Fibroblast of villous mesenchyme (primary cell): ENCODE measurements at regions not wholly inside any gene's neighbourhood (a gene's known extent, or its start where the extent isn't known, plus 50 kb on each side); places are given as distances from the start of the nearest gene placed in this dataset.
"Not testable (repeated sequence)": the region's sequence is repeated elsewhere in the genome, so short reads cannot be mapped to it uniquely, and the experiment has no call there.

Experiments used
- DNase-seq: peaks from one replicate; pipeline ENCODE4 v3.0.0-alpha.2; 2010; ENCODE audit warnings: low read depth
- H3K4me3 ChIP-seq: 2 replicates; pipeline ENCODE4 v1.5.1; 2011; ENCODE audit warnings: low read depth, mild to moderate bottlenecking, low read length
- CTCF ChIP-seq: IDR thresholded peaks from 2 replicates; pipeline ENCODE4 v1.5.1; 2012; ENCODE audit warnings: low read depth, mild to moderate bottlenecking, low read length; ENCODE audit not compliant: insufficient read depth

GRCh38 chr20:29031262-29031982, 2226.0 kb upstream of the DEFB115 start:
- H3K4me3 ChIP-seq, DNase-seq: not testable (repeated sequence)

- DNase-seq, H3K4me3 ChIP-seq: not testable (repeated sequence)
Measured at GRCh38 chr20:29044239-29044638, 2213.2 kb upstream of the DEFB115 start.

- DNase-seq = peak; percentile 17
- not testable (repeated sequence) for H3K4me3 ChIP-seq
- TF ChIP-seq CTCF = peak; percentile 37
Measured at GRCh38 chr20:29050008-29050606, 2207.4 kb upstream of the DEFB115 start.

GRCh38 chr20:29057866-29058484, 2199.5 kb upstream of the DEFB115 start:
- H3K4me3 ChIP-seq, DNase-seq: not testable (repeated sequence)
- peak; percentile 57 for TF ChIP-seq CTCF

- DNase-seq, H3K4me3 ChIP-seq: not testable (repeated sequence)
Measured at GRCh38 chr20:29062451-29062850, 2195.0 kb upstream of the DEFB115 start.

- not testable (repeated sequence) for H3K4me3 ChIP-seq, DNase-seq
Measured at GRCh38 chr20:29066341-29066740, 2191.1 kb upstream of the DEFB115 start.

DNA sequence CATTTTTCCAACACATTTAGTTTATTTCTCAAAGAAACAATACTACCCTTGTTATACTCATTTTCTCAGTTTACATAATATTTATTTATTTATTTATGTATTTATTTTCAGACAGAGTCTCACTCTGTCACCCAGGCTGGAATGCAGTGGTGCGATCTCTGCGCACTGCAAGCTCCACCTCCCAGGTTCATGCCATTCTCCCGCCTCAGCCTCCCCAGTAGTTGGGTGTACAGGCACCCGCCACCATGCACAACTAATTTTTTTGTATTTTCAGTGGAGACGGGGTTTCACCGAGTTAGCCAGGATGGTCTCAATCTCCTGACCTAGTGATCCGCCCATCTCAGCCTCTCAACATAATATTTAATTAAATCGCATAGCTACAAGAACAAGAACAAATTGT, 2183.8 kb upstream of the DEFB115 start:
- H3K4me3 ChIP-seq, DNase-seq: not testable (repeated sequence)

- TF ChIP-seq CTCF = peak; percentile 51
- H3K4me3 ChIP-seq = peak overlapping the region; percentile 74
- DNase-seq = peak; percentile 95
Measured at GRCh38 chr20:29079769-29080690, 2177.4 kb upstream of the DEFB115 start.

- DNase-seq, H3K4me3 ChIP-seq: not testable (repeated sequence)
Measured at GRCh38 chr20:29081712-29082111, 2175.8 kb upstream of the DEFB115 start.
